GM12864 (cell line): ENCODE measurements at regions not wholly inside any gene's neighbourhood (a gene's known extent, or its start where the extent isn't known, plus 50 kb on each side); places are given as distances from the start of the nearest gene placed in this dataset.

Experiments
- DNase-seq: peaks from one replicate; pipeline ENCODE4 v3.0.0-alpha.2; 2011; ENCODE audit warnings: low read depth
- H3K4me3 ChIP-seq: 2 replicates; pipeline ENCODE4 v1.5.1; 2011; ENCODE audit warnings: mild to moderate bottlenecking, low read depth, low read length, control low read depth
- TF ChIP-seq, protein P1 (sequence below): IDR thresholded peaks from 2 replicates; pipeline ENCODE4 v1.5.1; 2011; ENCODE audit warnings: low read depth, mild to moderate bottlenecking, moderate library complexity, low read length, control low read depth, inconsistent platforms; ENCODE audit errors: missing control alignments

GRCh38 chr10:104582966-104583365, 58.1 kb upstream of the SORCS3 start:
- no peak overlapping the region for H3K4me3 ChIP-seq
- TF ChIP-seq, protein P1, sequence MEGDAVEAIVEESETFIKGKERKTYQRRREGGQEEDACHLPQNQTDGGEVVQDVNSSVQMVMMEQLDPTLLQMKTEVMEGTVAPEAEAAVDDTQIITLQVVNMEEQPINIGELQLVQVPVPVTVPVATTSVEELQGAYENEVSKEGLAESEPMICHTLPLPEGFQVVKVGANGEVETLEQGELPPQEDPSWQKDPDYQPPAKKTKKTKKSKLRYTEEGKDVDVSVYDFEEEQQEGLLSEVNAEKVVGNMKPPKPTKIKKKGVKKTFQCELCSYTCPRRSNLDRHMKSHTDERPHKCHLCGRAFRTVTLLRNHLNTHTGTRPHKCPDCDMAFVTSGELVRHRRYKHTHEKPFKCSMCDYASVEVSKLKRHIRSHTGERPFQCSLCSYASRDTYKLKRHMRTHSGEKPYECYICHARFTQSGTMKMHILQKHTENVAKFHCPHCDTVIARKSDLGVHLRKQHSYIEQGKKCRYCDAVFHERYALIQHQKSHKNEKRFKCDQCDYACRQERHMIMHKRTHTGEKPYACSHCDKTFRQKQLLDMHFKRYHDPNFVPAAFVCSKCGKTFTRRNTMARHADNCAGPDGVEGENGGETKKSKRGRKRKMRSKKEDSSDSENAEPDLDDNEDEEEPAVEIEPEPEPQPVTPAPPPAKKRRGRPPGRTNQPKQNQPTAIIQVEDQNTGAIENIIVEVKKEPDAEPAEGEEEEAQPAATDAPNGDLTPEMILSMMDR = no peak
- no peak for DNase-seq

GRCh38 chr10:104584541-104584940, 56.5 kb upstream of the SORCS3 start:
- no peak for DNase-seq
- TF ChIP-seq, protein P1 = no peak

DNA sequence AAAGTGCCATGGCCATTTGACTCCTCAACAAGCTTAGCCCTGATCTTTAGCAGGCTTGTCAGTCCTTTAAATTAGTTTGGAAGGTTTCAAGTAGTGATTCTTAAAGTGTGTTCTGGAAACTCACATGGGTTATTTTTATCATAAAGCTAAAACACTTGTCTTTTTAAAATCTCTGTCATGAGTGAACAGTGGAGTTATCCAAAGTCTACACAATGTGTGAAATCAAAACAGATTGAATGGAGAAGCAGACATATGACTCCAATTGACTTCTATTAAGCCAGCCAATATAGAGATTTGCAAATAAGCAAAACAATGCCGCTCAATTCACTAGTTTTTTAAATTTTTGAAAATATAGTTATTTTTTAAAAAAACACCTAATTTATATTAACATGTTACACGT, 53.3 kb upstream of the SORCS3 start:
- H3K4me3 ChIP-seq = no peak overlapping the region
- TF ChIP-seq, protein P1 = no peak
- no peak for DNase-seq

More at GRCh38 chr10:104584541-104584940, 56.5 kb upstream of the SORCS3 start:
- H3K4me3 ChIP-seq = no peak overlapping the region

DNA sequence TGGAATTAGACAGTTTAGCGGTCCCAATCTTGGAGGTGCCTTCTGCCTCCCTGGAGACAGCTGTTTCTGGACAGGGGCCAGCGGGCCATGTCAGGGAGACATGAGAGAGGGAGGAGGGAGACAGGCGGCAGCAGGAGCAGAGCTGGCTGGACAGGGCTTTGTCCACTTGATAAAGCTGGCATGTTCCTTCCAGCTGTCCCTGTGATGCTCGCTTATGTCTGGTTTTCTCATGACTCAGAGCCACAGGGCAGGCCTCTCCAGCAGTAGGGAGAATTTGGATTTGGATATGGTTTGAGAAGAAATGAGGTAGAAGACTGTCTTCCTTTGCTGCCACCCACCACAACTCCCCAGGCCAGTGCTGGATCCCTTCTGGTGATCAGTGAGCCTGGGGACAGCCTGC, 51.7 kb upstream of the SORCS3 start:
- TF ChIP-seq, protein P1 = no peak
- no peak for DNase-seq
- no peak overlapping the region for H3K4me3 ChIP-seq

GRCh38 chr10:104589871-104590270, 51.2 kb upstream of the SORCS3 start:
- DNase-seq = no peak
- TF ChIP-seq, protein P1 = no peak
- H3K4me3 ChIP-seq = no peak overlapping the region
